ENCODE measurements at regions not wholly inside any gene's neighbourhood (a gene's known extent, or its start where the extent isn't known, plus 50 kb on each side); places are given as distances from the start of the nearest gene placed in this dataset.

DNA sequence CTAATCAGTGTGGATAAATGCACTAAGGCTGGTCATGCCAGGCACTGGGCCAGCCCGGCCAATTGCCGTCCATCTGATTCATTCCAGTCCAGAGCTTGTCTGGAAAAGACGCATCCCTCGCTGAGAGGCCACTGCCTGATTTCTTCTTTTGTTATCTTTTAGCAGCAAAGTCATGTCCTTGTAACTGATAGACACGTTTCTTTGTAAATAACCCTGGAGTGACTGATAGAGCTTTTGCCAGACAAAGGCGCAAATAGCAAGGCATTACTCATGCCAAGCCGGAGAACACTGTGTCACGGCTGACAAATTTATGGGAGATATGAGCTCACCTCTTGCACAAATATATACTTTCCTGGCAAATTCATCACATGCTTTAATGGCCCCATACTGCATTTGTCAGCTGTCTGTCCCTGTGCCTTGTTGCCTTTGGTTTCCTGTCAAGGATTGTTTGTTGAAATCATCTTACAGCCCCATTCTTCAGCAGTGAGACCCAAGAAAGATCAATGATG, 164.4 kb downstream of the ETAA1 start:
- Histone ChIP-seq H3K9me2 (ENCODE audit: insufficient read depth) (no peaks in the 10 kb centered on the region), H3K4me1 (ENCODE audit: control insufficient read depth in 1 of 2, insufficient read depth in 2 of 2, low read length in 2 of 2) (no peaks in the 10 kb centered on the region), H3K9ac (ENCODE audit: low read length) (no peak overlapping the region), H2AFZ (ENCODE audit: low read depth, low read length, poor library complexity, severe bottlenecking) (no peak overlapping the region), H4K20me1 (ENCODE audit: insufficient read depth) (no peaks in the 10 kb centered on the region; the same call in 1 of the 2 replicates), H3K4me3 (replicated peaks in 1 of 2; ENCODE audit: low read depth in 1 of 2, low read length in 2 of 2) (no peak overlapping the region), H3K27me3 (ENCODE audit: insufficient read depth, low read length) (peaks cover 4% of the 10 kb centered on the region; the same call in 1 of the 2 replicates), H3K9me3 (ENCODE audit: control insufficient read depth in 1 of 2, insufficient read depth in 1 of 2, low read depth in 1 of 2, low read length in 2 of 2) (no peaks in the 10 kb centered on the region), H3K27ac (ENCODE audit: low read depth, low read length) (no peak overlapping the region), H3K36me3 (ENCODE audit: control insufficient read depth in 1 of 2, insufficient read depth in 2 of 2, low read length in 2 of 2) (no peaks in the 10 kb centered on the region), H3K79me2 (ENCODE audit: insufficient read depth, low read length) (no peaks in the 10 kb centered on the region), H3K4me2 (ENCODE audit: low read length) (no peak overlapping the region)
- ChIA-PET POLR2A (no interaction called here), RAD21 (ENCODE audit: low non-redundant PET in 1 of 2, low total read pairs in 2 of 2, uncharacterized antibody in 2 of 2, unreplicated experiment in 2 of 2) (no interaction called here), CTCF (no interaction called here)
- ATAC-seq (no peak), DNase-seq (ENCODE audit: low read depth, low spot score) (no peak)
- no TSS peak for BruUV-seq (replicated peaks)
- intact Hi-C loops (cut with micrococcal nuclease): no loop called here
- TF ChIP-seq EZH2phosphoT487 (IDR thresholded peaks at IDR 0.05; ENCODE audit: borderline replicate concordance): no peak
- no peak for TF ChIP-seq TCF7L2 (IDR thresholded peaks at IDR 0.05; ENCODE audit: borderline replicate concordance, extremely low read depth, insufficient read depth, insufficient read length)
- TF ChIP-seq CEBPB (IDR thresholded peaks at IDR 0.05; ENCODE audit: low read depth): no peak
- TF ChIP-seq ZNF274 (IDR thresholded peaks at IDR 0.05; ENCODE audit: low read depth, low read length): no peak
- no peak for TF ChIP-seq SRF (IDR thresholded peaks at IDR 0.05; ENCODE audit: low read depth)
- TF ChIP-seq POLR2A (IDR thresholded peaks at IDR 0.05; ENCODE audit: borderline replicate concordance, extremely low read depth, insufficient read depth, insufficient read length): no peak
- no peak for TF ChIP-seq FOSL1 (IDR thresholded peaks at IDR 0.05; ENCODE audit: low read depth)
- TF ChIP-seq EGR1 (IDR thresholded peaks at IDR 0.05; ENCODE audit: low read depth): no peak
- TF ChIP-seq SIN3A (IDR thresholded peaks at IDR 0.05; ENCODE audit: low read depth): no peak
- TF ChIP-seq, protein P1, sequence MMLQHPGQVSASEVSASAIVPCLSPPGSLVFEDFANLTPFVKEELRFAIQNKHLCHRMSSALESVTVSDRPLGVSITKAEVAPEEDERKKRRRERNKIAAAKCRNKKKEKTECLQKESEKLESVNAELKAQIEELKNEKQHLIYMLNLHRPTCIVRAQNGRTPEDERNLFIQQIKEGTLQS (IDR thresholded peaks at IDR 0.05): no peak
- TF ChIP-seq YY1 (IDR thresholded peaks at IDR 0.05; ENCODE audit: extremely low read depth, insufficient replicate concordance, low read depth, low read length): no peak
- TF ChIP-seq RAD21 (IDR thresholded peaks at IDR 0.05; ENCODE audit: low read depth): no peak
- TF ChIP-seq ZFX (IDR thresholded peaks at IDR 0.05): no peak
- TF ChIP-seq EZH2 (IDR thresholded peaks at IDR 0.05): no peak

Measured in HCT116 (cell line).